T-cell (primary cell): ENCODE measurements at regions not wholly inside any gene's neighbourhood (a gene's known extent, or its start where the extent isn't known, plus 50 kb on each side); places are given as distances from the start of the nearest gene placed in this dataset.
"Not testable (repeated sequence)": the region's sequence is repeated elsewhere in the genome, so short reads cannot be mapped to it uniquely, and the experiment has no call there.

Experiments
- ATAC-seq, 4 experiments: fragments of 200-7000 bp in 3 of 4; fragments of 150-1000 bp in 1 of 4; cut with Tn5 transposase; replicated peaks in 1 of 4; 1 replicate in 3 of 4; 2 replicates in 1 of 4; pipeline ENCODE4 v1.10.0; 2021; ENCODE audit warnings: moderate library complexity in 3 of 4, mild to moderate bottlenecking in 2 of 4, moderate number of reproducible peaks in 1 of 4
- CTCF ChIA-PET, 2 donors: fragments of 300-600 bp; sonication (Branson Sonifier 250); formaldehyde crosslinking; loops; one replicate each; lab custom pipeline; 2022; ENCODE audit warnings: antibody characterized with exemption in 2 of 2; lab: Charles Lee
- POLR2A ChIA-PET, 2 donors: fragments of 300-600 bp; sonication (Branson Sonifier 250); formaldehyde crosslinking; loops; one replicate each; lab custom pipeline; 2022; ENCODE audit warnings: antibody characterized with exemption in 2 of 2; lab: Charles Lee
- DNase-seq, 35 experiments: peaks; one replicate each; pipeline versions ENCODE4 v3.0.0 to v3.0.0-alpha.2; 2013 to 2023
- H3K27ac ChIP-seq: one replicate; pipeline ENCODE4 v1.5.1; 2013; ENCODE audit warnings: low read length
- H3K27me3 ChIP-seq, 2 experiments: replicated peaks in 1 of 2; 1 replicate in 1 of 2; 2 replicates in 1 of 2; pipeline versions ENCODE4 v1.6.1 to v1.7.0; 2013; ENCODE audit warnings: low read length in 1 of 2, mixed read lengths in 1 of 2; ENCODE audit not compliant: control insufficient read depth in 2 of 2, insufficient read depth in 2 of 2; ENCODE audit errors: extremely low read depth in 1 of 2
- H3K36me3 ChIP-seq, 2 donors: 1 replicate in 1 of 2; 2 replicates in 1 of 2; pipeline versions ENCODE4 v1.6.1 to v1.7.0; 2013; ENCODE audit warnings: low read length in 1 of 2; ENCODE audit not compliant: control insufficient read depth in 2 of 2, insufficient read depth in 1 of 2; ENCODE audit errors: extremely low read depth in 1 of 2
- H3K4me1 ChIP-seq, 2 experiments: 1 replicate in 1 of 2; 2 replicates in 1 of 2; pipeline versions ENCODE4 v1.6.1 to v1.7.0; 2013; ENCODE audit warnings: low read length in 2 of 2, mixed read lengths in 1 of 2; ENCODE audit not compliant: insufficient read depth in 2 of 2, control insufficient read depth in 1 of 2; ENCODE audit errors: extremely low read depth in 1 of 2
- H3K4me3 ChIP-seq, 2 donors: 1 replicate in 1 of 2; 2 replicates in 1 of 2; pipeline versions ENCODE4 v1.5.1 to v1.7.0; 2013; ENCODE audit warnings: mild to moderate bottlenecking in 2 of 2, low read length in 1 of 2, moderate library complexity in 1 of 2; ENCODE audit not compliant: control insufficient read depth in 1 of 2; ENCODE audit errors: extremely low read depth in 1 of 2
- H3K9me3 ChIP-seq: 2 replicates; pipeline ENCODE4 v1.7.0; 2013
- H3K27ac Mint-ChIP-seq, 2 donors: one replicate each; pipeline ENCODE4 v1.8.0; 2020 to 2021; ENCODE audit warnings: mild to moderate bottlenecking in 2 of 2, mixed read lengths in 2 of 2
- H3K27me3 Mint-ChIP-seq, 2 donors: one replicate each; pipeline ENCODE4 v1.8.0; 2021 to 2022; ENCODE audit warnings: mixed read lengths in 2 of 2
- H3K36me3 Mint-ChIP-seq: one replicate; pipeline ENCODE4 v1.8.0; 2021; ENCODE audit warnings: mixed read lengths
- H3K4me1 Mint-ChIP-seq, 3 donors: one replicate each; pipeline ENCODE4 v1.8.0; 2020 to 2022; ENCODE audit warnings: mixed read lengths in 3 of 3, mild to moderate bottlenecking in 1 of 3
- H3K4me3 Mint-ChIP-seq, 3 donors: one replicate each; pipeline ENCODE4 v1.8.0; 2020 to 2022; ENCODE audit warnings: mild to moderate bottlenecking in 3 of 3, mixed read lengths in 3 of 3, moderate library complexity in 3 of 3
- H3K9me3 Mint-ChIP-seq, 3 donors: one replicate each; pipeline ENCODE4 v1.8.0; 2020 to 2022; ENCODE audit warnings: mixed read lengths in 3 of 3
- WGBS: methylation state at CpG from one replicate; pipeline ENCODE4 v1.1.5; 2013; ENCODE audit warnings: missing lambda C conversion rate; ENCODE audit not compliant: insufficient coverage; 5-methylcytosine and 5-hydroxymethylcytosine counted together

DNA sequence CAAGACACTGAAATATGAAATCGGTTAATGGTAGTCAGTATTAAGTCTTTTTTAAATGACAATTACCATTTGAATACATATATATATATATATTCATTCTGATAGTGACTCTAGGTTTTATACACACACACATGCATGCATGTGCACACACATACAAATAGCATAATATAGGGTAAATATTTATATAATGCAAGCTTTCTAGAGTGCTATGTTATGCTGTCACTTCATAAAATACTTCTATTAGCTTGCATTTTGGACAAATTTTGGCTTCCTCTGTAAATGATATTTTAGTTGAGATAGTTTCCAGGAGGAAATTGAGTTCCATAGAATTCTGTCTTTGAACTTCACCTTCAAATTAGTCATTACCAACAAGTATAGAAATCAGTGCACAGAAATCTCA lies 89.9 kb upstream of the EPHA3 start:
- CTCF ChIA-PET, result no interaction called here
- ATAC-seq, result no peak
- no peak overlapping the region for H3K27ac ChIP-seq

GRCh38 chr3:89025185-89025584 lies 82.2 kb upstream of the EPHA3 start:
- H3K36me3 ChIP-seq, result no peaks in the 10 kb centered on the region
- Mint-ChIP-seq H3K4me3 (no peak overlapping the region), H3K36me3 (no peaks in the 10 kb centered on the region), H3K4me1 (no peaks in the 10 kb centered on the region), H3K27me3 (no peaks in the 10 kb centered on the region), H3K9me3 (peaks cover 0 to 4% (median 0%) of the 10 kb centered on the region in 3 donors), H3K27ac (no peak overlapping the region)
- H3K27me3 ChIP-seq, result no peaks in the 10 kb centered on the region
- no peaks in the 10 kb centered on the region for H3K9me3 ChIP-seq
- H3K4me3 ChIP-seq, result no peak overlapping the region
- POLR2A ChIA-PET, result no interaction called here
- CTCF ChIA-PET, result no interaction called here
- DNase-seq, result no peak
- ATAC-seq, result no peak
- H3K4me1 ChIP-seq, result no peaks in the 10 kb centered on the region
- WGBS, result no CpG with 5 or more reads among the region's 4 CpGs
- H3K27ac ChIP-seq, result no peak overlapping the region

More for the DNA sequence above, 89.9 kb upstream of the EPHA3 start:
- Mint-ChIP-seq H3K36me3 (no peaks in the 10 kb centered on the region), H3K27ac (no peak overlapping the region), H3K27me3 (no peaks in the 10 kb centered on the region), H3K9me3 (peaks cover 0 to 12% (median 10%) of the 10 kb centered on the region in 3 donors), H3K4me3 (no peak overlapping the region), H3K4me1 (no peaks in the 10 kb centered on the region)
- no peaks in the 10 kb centered on the region for H3K4me1 ChIP-seq
- no CpG with 5 or more reads among the region's 1 CpG for WGBS
- no peak for DNase-seq
- no peaks in the 10 kb centered on the region for H3K27me3 ChIP-seq
- no peak overlapping the region for H3K4me3 ChIP-seq
- POLR2A ChIA-PET, result no interaction called here
- H3K9me3 ChIP-seq, result no peaks in the 10 kb centered on the region
- no peaks in the 10 kb centered on the region for H3K36me3 ChIP-seq

DNA sequence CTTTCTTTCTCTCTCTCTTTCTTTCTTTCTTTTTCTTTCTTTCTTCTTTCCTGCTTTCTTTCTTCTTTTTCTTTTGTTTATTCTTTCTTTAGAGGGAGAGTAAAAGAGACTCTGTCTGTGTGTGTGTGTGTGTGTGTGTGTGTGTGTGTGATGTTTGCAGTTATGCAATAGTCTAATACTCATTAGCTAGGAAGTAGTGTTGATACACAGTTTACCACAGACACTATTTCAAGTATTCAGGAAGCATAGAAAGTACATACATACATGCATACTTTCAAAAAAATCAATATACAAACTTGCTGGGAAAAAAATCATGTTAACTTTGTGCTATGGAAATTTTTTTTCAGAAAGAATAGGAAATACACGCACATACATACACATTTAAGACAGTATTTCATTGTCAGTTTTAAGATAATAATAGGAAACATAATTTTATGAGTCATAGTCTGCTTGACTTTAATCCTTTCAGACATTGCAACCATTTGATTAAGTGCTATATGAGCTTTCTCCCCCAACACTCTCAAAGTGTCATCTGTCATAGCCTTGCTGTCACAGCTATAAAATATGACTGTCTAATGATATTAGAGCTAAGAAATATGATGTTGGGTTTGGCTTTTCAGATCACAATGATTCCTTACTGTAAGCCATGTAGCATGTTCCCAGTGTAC lies 74.9 kb upstream of the EPHA3 start:
- no CpG with 5 or more reads among the region's 1 CpG for WGBS
- Mint-ChIP-seq H3K4me3 (no peak overlapping the region), H3K36me3 (no peaks in the 10 kb centered on the region), H3K27ac (no peak overlapping the region), H3K9me3 (peaks cover 0 to 7% (median 5%) of the 10 kb centered on the region in 3 donors), H3K4me1 (no peaks in the 10 kb centered on the region), H3K27me3 (no peaks in the 10 kb centered on the region)
- CTCF ChIA-PET, result interaction anchor here in 1 of 2 donors (0.8 kb wide), 1 partner anchor 93 kb away, joined by 3 read pairs; no protein-coding TSS in a partner anchor
- Histone ChIP-seq H3K27ac (no peak overlapping the region), H3K4me3 (no peak overlapping the region), H3K4me1 (no peaks in the 10 kb centered on the region), H3K36me3 (no peaks in the 10 kb centered on the region), H3K9me3 (no peaks in the 10 kb centered on the region), H3K27me3 (no peaks in the 10 kb centered on the region)
- no peak for DNase-seq
- POLR2A ChIA-PET, result no interaction called here
- ATAC-seq, result no peak

DNA sequence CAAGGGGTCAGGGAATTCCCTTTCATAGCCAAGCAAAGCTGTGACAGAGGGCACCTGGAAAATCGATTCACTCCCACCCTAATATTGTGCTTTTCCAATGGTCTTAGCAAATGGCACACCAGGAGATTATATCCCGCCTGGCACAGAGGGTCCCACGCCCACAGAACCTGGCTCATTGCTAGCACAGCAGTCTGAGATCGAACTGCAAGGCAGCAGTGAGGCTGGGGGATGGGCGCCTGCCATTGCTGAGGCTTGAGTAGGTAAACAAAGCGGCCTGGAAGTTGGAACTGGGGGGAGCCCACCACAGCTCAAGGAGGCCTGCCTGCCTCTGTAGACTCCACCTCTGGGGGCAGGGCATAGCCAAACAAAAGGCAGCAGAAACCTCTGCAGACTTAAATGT lies 72.7 kb upstream of the EPHA3 start:
- H3K4me1 Mint-ChIP-seq, H3K27me3 Mint-ChIP-seq, H3K4me3 ChIP-seq, POLR2A ChIA-PET, H3K4me3 Mint-ChIP-seq, CTCF ChIA-PET, DNase-seq, H3K27me3 ChIP-seq, H3K9me3 ChIP-seq, H3K36me3 Mint-ChIP-seq, H3K27ac ChIP-seq, H3K36me3 ChIP-seq, ATAC-seq, H3K4me1 ChIP-seq, H3K27ac Mint-ChIP-seq: not testable (repeated sequence)
- peaks cover 0 to 12% (median 4%) of the 10 kb centered on the region in 3 donors for H3K9me3 Mint-ChIP-seq
- 73% methylated on average over 3 of the region's 6 CpGs for WGBS

- H3K36me3 ChIP-seq, result no peaks in the 10 kb centered on the region
- H3K27me3 ChIP-seq, result no peaks in the 10 kb centered on the region
- H3K4me3 ChIP-seq, result no peak overlapping the region
- CTCF ChIA-PET, result no interaction called here
- POLR2A ChIA-PET, result no interaction called here
- no peak overlapping the region for H3K27ac ChIP-seq
- no peak overlapping the region for H3K4me3 Mint-ChIP-seq
- H3K9me3 ChIP-seq, result no peaks in the 10 kb centered on the region
- H3K4me1 Mint-ChIP-seq, result no peaks in the 10 kb centered on the region
- DNase-seq (no peak), ATAC-seq (no peak)
- H3K27ac Mint-ChIP-seq, result no peak overlapping the region
- WGBS, result no CpG with 5 or more reads among the region's 1 CpG
- no peaks in the 10 kb centered on the region for H3K36me3 Mint-ChIP-seq
- peaks cover 0 to 12% (median 4%) of the 10 kb centered on the region in 3 donors for H3K9me3 Mint-ChIP-seq
- H3K27me3 Mint-ChIP-seq, result no peaks in the 10 kb centered on the region
- no peaks in the 10 kb centered on the region for H3K4me1 ChIP-seq
Observed at GRCh38 chr3:89038869-89039268, 68.6 kb upstream of the EPHA3 start.

DNA sequence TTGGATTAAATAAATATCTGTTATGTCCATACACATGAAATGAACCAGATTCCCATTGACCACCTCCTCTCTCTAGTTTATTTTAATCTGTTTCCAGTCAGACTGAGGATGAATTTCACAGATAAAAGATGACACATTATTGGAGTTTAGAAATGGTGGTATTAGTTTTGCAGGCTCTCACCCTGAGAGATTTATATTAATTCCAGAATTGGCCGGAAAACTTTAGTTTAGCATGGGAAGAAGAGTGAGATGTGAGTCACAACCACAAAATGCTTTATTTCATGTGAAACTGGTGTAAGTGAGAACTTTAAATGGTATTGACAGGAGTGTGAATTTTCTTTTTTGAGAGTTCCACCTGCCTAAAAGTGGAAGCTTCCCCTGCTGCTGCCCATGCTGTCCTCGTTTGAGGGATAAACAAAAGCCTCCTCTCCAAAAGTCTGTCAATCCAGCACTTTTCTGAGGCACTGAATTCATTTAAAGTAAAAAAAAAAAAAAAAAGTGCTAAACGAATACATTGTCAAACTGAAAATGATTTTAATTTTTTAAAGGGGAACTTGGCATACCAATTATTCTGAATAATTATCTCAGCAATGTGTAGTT lies 65.1 kb upstream of the EPHA3 start:
- POLR2A ChIA-PET, result no interaction called here
- Histone ChIP-seq H3K4me3 (no peak overlapping the region), H3K27ac (no peak overlapping the region), H3K4me1 (no peaks in the 10 kb centered on the region), H3K27me3 (no peaks in the 10 kb centered on the region), H3K9me3 (no peaks in the 10 kb centered on the region), H3K36me3 (no peaks in the 10 kb centered on the region)
- Mint-ChIP-seq H3K27ac (no peak overlapping the region), H3K36me3 (no peaks in the 10 kb centered on the region), H3K27me3 (no peaks in the 10 kb centered on the region), H3K4me3 (no peak overlapping the region), H3K9me3 (peaks cover 4 to 12% (median 12%) of the 10 kb centered on the region in 3 donors), H3K4me1 (no peaks in the 10 kb centered on the region)
- DNase-seq (no peak), ATAC-seq (no peak)
- CTCF ChIA-PET, result no interaction called here
- WGBS, result no CpG with 5 or more reads among the region's 3 CpGs
